ENCODE measurements at regions not wholly inside any gene's neighbourhood (a gene's known extent, or its start where the extent isn't known, plus 50 kb on each side); places are given as distances from the start of the nearest gene placed in this dataset.

GRCh38 chr9:26605367-26605766, 287.2 kb downstream of the CAAP1 start:
- no peaks in the 10 kb centered on the region for H4K20me1 ChIP-seq (ENCODE audit: insufficient read depth)
- H3K9me2 ChIP-seq = no peaks in the 10 kb centered on the region
- H3K36me3 ChIP-seq (replicated peaks in 1 of 2; ENCODE audit: control insufficient read depth in 1 of 2, insufficient read depth in 2 of 2, low read length in 1 of 2) = no peaks in the 10 kb centered on the region
- H2AFZ ChIP-seq (ENCODE audit: low read depth) = no peak overlapping the region
- 10% methylated on average over 1 of the region's 1 CpG for WGBS (ENCODE audit: low lambda C conversion rate)
- no peak overlapping the region for H3K27ac ChIP-seq (ENCODE audit: low read depth in 2 of 2, low read length in 1 of 2)
- no peaks in the 10 kb centered on the region for H3F3A ChIP-seq (replicated peaks; ENCODE audit: insufficient read depth)
- no peak overlapping the region for H3K9ac ChIP-seq
- no peaks in the 10 kb centered on the region for H3K27me3 ChIP-seq (ENCODE audit: insufficient read depth)
- H3K79me2 ChIP-seq (ENCODE audit: insufficient read depth) = no peaks in the 10 kb centered on the region
- CTCF ChIA-PET = no interaction called here
- peaks cover 0 to 2% of the 10 kb centered on the region in 2 experiments; a peak in 1 of 4 replicates for H3K4me1 ChIP-seq (ENCODE audit: control insufficient read depth in 1 of 2, insufficient read depth in 2 of 2, low read depth in 1 of 2, low read length in 1 of 2)
- no peak for TF ChIP-seq TAF1 (IDR thresholded peaks at IDR 0.05; ENCODE audit: borderline replicate concordance, low read depth, low read length)
- H3K9me3 ChIP-seq = no peaks in the 10 kb centered on the region; the same call in 1 of the 2 replicates
- no peak overlapping the region for H3K4me2 ChIP-seq
- H3K4me3 ChIP-seq (ENCODE audit: low read depth in 2 of 2, low read length in 1 of 2) = no peak overlapping the region
- POLR2A ChIA-PET = no interaction called here
- DNase-seq = no peak

DNA sequence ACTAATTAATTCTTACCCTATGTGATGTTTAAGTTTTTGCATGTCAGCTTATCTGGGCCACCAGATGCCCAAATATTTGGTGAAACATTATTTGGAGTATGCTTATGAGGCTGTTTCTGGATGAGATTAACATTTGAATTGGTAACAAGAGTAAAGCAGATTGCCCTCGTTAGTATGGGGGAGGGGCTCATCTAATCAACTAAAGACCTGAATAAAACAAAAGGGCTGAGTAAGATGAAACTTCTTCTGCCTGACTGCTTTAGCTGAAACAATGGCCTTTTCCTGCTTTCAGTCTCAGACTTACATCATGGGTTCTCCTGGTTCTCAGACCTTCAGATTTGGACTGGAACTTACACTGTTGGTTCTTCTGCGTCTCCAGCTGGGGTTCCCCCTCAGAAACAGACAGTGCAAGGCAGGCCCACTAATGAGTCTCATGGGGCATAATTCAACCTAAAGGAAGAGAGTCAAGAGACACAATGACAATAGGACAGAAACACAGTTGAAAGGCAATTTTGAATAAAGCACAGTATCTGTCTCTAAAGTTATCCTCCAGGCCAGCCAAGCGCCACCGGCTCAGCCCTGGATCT, 288.4 kb downstream of the CAAP1 start:
- H3K9me2 ChIP-seq = no peaks in the 10 kb centered on the region
- TF ChIP-seq RCOR1 (IDR thresholded peaks at IDR 0.05; ENCODE audit: low read length) (no peak), ELF1 (IDR thresholded peaks at IDR 0.05) (no peak), MEF2A (IDR thresholded peaks at IDR 0.05; ENCODE audit: borderline replicate concordance, low read depth) (no peak), ZBTB33 (IDR thresholded peaks at IDR 0.05; ENCODE audit: borderline replicate concordance, low read depth) (no peak), NFIC (IDR thresholded peaks at IDR 0.05; ENCODE audit: borderline replicate concordance) (no peak), EZH2phosphoT487 (IDR thresholded peaks at IDR 0.05; ENCODE audit: borderline replicate concordance, low read depth) (no peak)
- TF ChIP-seq, protein P1, sequence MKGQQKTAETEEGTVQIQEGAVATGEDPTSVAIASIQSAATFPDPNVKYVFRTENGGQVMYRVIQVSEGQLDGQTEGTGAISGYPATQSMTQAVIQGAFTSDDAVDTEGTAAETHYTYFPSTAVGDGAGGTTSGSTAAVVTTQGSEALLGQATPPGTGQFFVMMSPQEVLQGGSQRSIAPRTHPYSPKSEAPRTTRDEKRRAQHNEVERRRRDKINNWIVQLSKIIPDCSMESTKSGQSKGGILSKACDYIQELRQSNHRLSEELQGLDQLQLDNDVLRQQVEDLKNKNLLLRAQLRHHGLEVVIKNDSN (IDR thresholded peaks at IDR 0.05; ENCODE audit: borderline replicate concordance, low read depth) = no peak
- H3K4me1 ChIP-seq (ENCODE audit: control insufficient read depth in 1 of 2, insufficient read depth in 2 of 2, low read depth in 1 of 2, low read length in 1 of 2) = peaks cover 0 to 2% of the 10 kb centered on the region in 2 experiments; a peak in 1 of 4 replicates
- no peaks in the 10 kb centered on the region for H3K79me2 ChIP-seq (ENCODE audit: insufficient read depth)
- 58% methylated on average over 4 of the region's 4 CpGs for WGBS (ENCODE audit: low lambda C conversion rate)
- no peaks in the 10 kb centered on the region for H3K36me3 ChIP-seq (replicated peaks in 1 of 2; ENCODE audit: control insufficient read depth in 1 of 2, insufficient read depth in 2 of 2, low read length in 1 of 2)
- H4K20me1 ChIP-seq (ENCODE audit: insufficient read depth) = no peaks in the 10 kb centered on the region
- no peak overlapping the region for H3K4me3 ChIP-seq (ENCODE audit: low read depth in 2 of 2, low read length in 1 of 2)
- H3K9ac ChIP-seq = no peak overlapping the region
- no peak overlapping the region for H2AFZ ChIP-seq (ENCODE audit: low read depth)
- no peak overlapping the region for H3K4me2 ChIP-seq
- no peaks in the 10 kb centered on the region for H3K9me3 ChIP-seq
- POLR2A ChIA-PET = no interaction called here
- H3K27ac ChIP-seq (ENCODE audit: low read depth in 2 of 2, low read length in 1 of 2) = no peak overlapping the region
- CTCF ChIA-PET = interaction anchor here (1.3 kb wide), 1 partner anchor 277 kb away, joined by 4 read pairs; no protein-coding TSS in a partner anchor
- H3K27me3 ChIP-seq (ENCODE audit: insufficient read depth) = no peaks in the 10 kb centered on the region
- H3F3A ChIP-seq (replicated peaks; ENCODE audit: insufficient read depth) = no peaks in the 10 kb centered on the region
- no peak for DNase-seq

GRCh38 chr9:26603617-26604016, 289.0 kb downstream of the CAAP1 start:
- no peaks in the 10 kb centered on the region for H3K79me2 ChIP-seq (ENCODE audit: insufficient read depth)
- no peak overlapping the region for H3K9ac ChIP-seq
- H3K36me3 ChIP-seq (replicated peaks in 1 of 2; ENCODE audit: control insufficient read depth in 1 of 2, insufficient read depth in 2 of 2, low read length in 1 of 2) = no peaks in the 10 kb centered on the region
- H4K20me1 ChIP-seq (ENCODE audit: insufficient read depth) = no peaks in the 10 kb centered on the region
- H3K4me1 ChIP-seq (ENCODE audit: control insufficient read depth in 1 of 2, insufficient read depth in 2 of 2, low read depth in 1 of 2, low read length in 1 of 2) = peaks cover 0 to 2% of the 10 kb centered on the region in 2 experiments; a peak in 1 of 4 replicates
- H3K4me3 ChIP-seq (ENCODE audit: low read depth in 2 of 2, low read length in 1 of 2) = no peak overlapping the region
- H2AFZ ChIP-seq (ENCODE audit: low read depth) = no peak overlapping the region
- H3K27me3 ChIP-seq (ENCODE audit: insufficient read depth) = no peaks in the 10 kb centered on the region
- H3K4me2 ChIP-seq = no peak overlapping the region
- H3F3A ChIP-seq (replicated peaks; ENCODE audit: insufficient read depth) = no peaks in the 10 kb centered on the region
- DNase-seq = no peak
- H3K9me3 ChIP-seq = no peaks in the 10 kb centered on the region
- no peaks in the 10 kb centered on the region for H3K9me2 ChIP-seq
- H3K27ac ChIP-seq (ENCODE audit: low read depth in 2 of 2, low read length in 1 of 2) = no peak overlapping the region
- POLR2A ChIA-PET = no interaction called here
- CTCF ChIA-PET = interaction anchor here (1.3 kb wide), 1 partner anchor 277 kb away, joined by 4 read pairs; no protein-coding TSS in a partner anchor
- TF ChIP-seq RCOR1 (IDR thresholded peaks at IDR 0.05; ENCODE audit: low read length) (no peak), RAD21 (IDR thresholded peaks at IDR 0.05; ENCODE audit: low read length) (no peak), EP300 (IDR thresholded peaks at IDR 0.05; ENCODE audit: borderline replicate concordance in 1 of 2, low read depth in 1 of 2, low read length in 1 of 2) (no peak), ELF1 (IDR thresholded peaks at IDR 0.05) (no peak), NFIC (IDR thresholded peaks at IDR 0.05; ENCODE audit: borderline replicate concordance) (no peak), GABPA (IDR thresholded peaks at IDR 0.05; ENCODE audit: low read depth) (no peak), RXRA (IDR thresholded peaks at IDR 0.05; ENCODE audit: borderline replicate concordance, low read depth) (no peak), MAX (IDR thresholded peaks at IDR 0.05; ENCODE audit: low read depth) (no peak), TEAD4 (IDR thresholded peaks at IDR 0.05; ENCODE audit: borderline replicate concordance, insufficient read depth) (no peak), MEF2A (IDR thresholded peaks at IDR 0.05; ENCODE audit: borderline replicate concordance, low read depth) (no peak), ZBTB33 (IDR thresholded peaks at IDR 0.05; ENCODE audit: borderline replicate concordance, low read depth) (no peak)
- TF ChIP-seq, protein P2, sequence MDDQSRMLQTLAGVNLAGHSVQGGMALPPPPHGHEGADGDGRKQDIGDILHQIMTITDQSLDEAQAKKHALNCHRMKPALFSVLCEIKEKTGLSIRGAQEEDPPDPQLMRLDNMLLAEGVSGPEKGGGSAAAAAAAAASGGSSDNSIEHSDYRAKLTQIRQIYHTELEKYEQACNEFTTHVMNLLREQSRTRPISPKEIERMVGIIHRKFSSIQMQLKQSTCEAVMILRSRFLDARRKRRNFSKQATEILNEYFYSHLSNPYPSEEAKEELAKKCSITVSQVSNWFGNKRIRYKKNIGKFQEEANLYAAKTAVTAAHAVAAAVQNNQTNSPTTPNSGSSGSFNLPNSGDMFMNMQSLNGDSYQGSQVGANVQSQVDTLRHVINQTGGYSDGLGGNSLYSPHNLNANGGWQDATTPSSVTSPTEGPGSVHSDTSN (IDR thresholded peaks at IDR 0.05) = no peak

Measured in SK-N-SH (cell line).